ENCODE measurements at regions not wholly inside any gene's neighbourhood (a gene's known extent, or its start where the extent isn't known, plus 50 kb on each side); places are given as distances from the start of the nearest gene placed in this dataset.

- TF ChIP-seq CTCF (IDR thresholded peaks at IDR 0.05) (no peak), POLR2A (IDR thresholded peaks at IDR 0.05) (no peak)
Observed at GRCh38 chr2:239685965-239686364, 285.1 kb upstream of the HDAC4 start.
